ENCODE measurements at regions not wholly inside any gene's neighbourhood (a gene's known extent, or its start where the extent isn't known, plus 50 kb on each side); places are given as distances from the start of the nearest gene placed in this dataset.
"Not testable (repeated sequence)": the region's sequence is repeated elsewhere in the genome, so short reads cannot be mapped to it uniquely, and the experiment has no call there.

DNA sequence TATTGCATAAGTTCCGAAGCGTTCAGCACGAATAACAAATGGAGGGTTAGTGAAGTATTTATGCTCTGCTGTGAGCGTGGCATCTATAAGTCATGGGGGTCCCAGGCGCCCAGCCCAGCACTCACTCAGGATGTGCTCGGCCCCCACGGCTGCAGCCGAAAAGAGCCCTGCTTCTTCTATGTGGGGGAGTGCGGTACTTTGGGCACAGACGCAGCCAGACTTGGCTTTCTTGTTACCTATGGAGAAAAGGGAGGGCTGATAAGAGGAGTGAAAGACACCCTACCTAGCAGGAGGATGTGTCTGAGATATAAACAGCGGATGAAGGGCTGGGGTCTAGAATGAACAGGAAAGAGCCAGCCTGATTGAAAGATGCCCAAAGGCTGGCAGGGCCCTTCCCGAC lies 51.4 kb downstream of the MRPL36 start:
- no peak for DNase-seq

DNA sequence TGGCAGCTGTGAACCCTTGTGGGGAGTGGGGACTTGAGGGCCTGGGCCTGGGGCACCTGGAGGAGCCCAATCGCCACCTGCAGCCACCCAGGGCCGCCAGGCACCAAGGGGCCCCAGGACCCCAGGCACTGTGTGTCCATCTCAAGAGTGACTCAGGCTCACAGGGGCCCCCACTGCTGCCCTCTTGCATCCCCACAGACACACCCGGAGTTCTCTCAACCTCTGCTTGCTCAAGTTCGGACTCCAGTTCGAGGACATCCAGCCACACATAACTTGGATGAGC lies 51.9 kb downstream of the MRPL36 start:
- no peak for DNase-seq

DNA sequence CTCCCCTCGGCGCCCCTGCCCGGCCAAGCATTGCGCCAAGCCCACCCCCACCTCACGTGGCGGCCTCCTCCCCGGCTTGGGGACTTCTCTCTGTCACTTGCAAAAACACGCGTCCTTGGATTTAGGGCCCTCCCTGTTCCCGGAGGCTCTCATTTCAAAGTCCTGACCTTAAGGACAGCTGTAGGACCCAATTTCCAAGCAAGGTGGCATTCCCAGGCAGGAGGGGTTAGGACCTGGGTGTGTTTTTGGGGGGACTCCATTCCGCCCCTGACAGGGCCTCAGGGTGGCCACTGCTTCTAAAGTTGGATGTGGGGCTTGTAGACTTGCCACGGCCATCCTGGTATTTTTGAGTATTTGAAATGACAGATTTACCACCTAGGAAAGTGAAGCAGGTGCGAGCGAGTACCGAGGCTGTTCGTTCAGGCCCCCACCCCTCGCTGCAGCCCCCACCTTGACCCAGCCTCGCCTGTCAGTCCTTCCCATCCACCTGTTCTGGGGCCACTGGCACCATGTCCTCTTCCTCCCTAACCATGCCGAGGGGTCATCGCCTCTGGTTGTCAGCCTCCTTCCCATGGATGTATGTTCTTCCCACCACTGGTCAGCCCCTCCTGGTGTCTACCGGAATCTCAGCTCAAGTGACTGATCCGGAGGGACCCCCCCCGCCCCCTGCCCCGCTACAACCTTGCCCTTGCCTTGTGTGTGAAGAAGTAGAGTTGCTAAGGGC lies 52.4 kb downstream of the MRPL36 start:
- no peak for DNase-seq

DNA sequence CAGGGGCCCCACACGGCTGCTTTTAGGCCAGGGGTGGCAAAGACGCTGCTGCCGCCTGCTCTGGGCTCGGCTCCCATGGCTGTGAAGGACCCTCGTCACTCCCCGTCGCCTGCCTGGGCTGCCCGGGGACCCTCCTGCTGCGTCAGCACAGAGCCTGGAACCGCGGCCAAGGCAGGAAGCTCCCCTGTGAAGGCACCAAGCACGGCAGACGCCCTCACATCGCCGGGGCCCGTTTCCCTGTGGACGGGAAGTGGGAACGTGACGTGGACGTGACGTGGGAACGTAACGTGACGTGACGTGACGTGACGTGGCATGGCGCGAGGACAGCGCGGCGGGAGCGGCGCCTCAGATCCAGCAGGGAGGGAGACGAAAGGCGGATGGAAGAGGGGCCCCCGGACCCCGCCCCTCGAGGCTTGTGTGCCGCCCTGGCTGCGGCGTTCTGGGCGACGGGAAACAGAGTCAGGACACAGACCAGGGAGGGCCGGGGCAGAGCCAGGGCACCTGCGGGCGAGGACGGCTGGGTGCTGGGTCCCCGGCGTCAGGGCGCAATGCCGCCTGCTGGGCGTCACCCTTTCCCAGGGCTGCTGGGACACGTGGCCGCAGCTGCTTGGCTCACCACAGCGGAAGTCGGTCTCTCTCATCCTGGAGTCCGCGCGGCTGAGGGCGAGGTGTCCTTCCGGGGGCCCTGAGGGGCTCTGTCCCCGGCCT lies 53.1 kb downstream of the MRPL36 start:
- no peak for DNase-seq

DNA sequence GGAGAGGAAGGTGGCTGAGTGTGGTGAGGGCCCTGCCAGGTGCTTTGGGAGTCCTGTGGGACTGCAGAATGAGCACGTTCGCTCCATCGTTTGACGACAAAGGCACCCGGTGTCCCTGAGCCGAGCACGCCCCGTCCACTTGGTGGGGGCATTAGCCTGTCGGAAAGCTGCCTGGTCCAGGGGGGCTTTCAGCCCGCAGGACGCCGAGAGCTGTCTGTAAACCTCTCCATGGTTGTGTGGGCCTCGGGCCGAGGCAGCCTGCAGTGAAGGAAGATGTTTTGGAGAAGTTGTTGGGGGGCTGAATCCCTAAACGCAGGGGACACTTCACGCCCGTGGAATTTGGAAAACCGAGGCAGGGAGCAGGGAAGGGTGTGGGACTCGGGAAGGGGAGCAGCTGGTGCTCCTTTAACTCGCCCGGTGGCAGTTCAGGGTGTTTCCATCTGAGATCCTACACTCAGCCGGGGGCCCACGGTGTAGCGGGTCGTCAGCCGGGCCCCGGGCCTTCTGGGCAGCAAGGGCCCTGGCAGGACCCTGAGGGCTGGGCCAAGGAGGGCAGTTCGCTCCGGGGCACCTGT lies 53.8 kb downstream of the MRPL36 start:
- no peak for DNase-seq

DNA sequence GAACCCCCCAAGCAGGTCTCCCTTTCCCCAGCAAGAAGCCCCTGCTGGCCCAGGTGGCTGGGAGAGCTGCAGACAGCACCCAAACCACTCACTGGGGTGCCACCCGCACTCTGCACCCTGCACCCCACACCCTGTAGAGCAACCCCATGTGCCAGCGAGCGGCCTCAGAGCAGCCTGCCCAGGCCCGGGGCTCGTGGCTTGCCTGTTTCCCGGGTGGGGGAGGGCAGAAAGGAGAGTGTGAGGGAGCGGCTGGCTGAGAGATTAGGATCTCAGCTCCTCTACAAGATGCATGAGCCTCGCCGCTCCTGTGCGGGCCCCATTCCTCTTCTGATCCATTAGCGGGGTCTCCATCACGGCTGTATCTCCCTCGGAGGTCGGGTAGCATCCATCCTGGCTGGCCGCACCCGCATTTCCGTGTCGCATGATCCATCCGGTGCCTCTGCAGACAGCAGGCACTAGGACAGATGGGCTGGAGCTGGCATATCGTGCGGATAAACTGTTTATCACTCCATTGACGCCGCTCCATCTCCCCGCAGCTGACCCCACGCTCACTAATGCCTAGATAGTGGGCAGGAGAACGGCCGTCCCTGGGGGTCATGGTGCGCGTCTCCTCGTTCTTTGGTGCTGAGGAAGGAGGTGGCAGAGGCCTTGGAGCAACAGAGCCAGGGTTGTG lies 54.4 kb downstream of the MRPL36 start:
- DNase-seq: no peak

DNA sequence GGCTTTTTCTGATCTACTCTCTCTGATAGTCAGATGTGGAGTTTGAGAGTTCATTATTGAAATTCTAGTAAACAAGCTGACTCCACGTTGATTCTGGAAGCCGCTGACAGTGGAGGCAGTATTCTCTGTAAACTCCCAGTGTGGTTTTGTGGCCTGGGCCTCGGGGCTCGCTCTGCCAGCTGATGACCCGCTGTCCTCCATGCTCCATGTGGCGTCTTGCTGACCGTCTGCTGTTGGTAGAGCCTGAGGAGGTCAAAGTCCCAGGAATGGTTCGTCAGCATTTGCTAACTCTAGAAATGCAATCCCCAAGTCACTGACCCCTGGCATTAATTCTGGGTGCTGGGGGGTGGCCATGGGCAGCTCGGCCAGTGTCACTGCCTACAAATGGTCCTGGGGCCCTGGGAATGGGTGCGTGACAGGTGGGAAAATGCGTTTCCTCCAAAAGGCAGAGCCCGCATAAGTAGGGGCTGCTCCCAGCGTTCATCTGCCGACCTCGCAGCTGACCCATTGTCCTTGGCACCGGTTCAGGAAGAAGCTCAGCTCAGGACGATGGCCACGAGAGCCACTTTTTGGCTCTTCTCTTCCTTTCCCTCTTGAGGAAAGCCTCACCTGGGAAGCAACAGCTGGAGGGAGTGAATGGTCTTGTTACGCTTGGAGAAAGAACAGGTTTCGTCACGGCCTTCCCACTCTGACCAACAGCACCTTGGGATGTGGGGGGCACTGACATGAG lies 55.1 kb downstream of the MRPL36 start:
- no peak for DNase-seq

DNA sequence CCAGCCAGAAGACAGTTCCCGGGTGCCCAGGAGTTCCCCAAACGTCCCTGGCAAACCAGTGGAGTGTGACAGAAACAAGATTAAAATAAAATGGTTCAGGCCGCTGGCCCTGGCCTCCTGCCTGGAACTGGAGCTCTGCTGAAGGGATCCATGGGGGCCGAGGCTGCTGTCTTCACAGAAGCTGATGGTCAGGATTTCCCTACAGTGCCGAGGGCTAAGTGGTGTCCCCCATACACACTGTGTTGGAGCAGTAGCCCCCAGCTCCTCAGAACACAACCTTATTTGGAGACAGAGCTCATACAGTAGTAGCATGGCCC lies 55.9 kb downstream of the MRPL36 start:
- DNase-seq: no peak

DNA sequence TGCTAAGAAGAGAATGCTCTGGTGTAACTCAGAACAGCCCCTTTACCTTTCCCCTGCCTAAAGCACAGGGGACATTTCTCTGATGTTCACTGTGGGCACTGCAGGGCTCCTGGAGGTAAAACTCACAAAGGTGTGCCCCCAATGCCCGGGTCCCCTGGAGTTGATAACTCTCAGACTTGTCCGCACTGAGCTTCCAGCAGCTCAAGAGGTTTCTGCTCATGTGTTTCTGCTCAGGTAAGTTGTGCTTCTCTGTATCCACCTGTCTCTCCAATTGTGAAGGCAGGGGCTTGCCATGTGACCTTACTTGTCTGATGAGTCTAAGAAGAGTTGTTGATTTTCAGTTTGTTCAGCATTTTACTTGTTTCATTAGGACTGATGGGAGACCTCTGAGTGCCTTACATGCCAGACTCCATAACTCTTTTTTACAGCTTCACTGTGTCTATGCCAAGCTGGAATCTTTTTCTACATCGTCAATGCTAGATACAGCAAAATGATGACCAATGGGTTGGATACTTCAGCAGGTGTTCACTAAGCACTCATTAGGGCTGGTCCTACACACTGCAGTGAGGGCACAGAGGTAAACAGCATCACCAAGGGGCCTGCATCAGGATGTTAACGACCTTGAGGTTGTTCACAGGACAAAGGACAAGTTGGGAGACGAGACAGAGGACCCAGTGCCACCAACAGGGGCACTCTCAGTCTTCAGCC lies 56.4 kb downstream of the MRPL36 start:
- DNase-seq: no peak

DNA sequence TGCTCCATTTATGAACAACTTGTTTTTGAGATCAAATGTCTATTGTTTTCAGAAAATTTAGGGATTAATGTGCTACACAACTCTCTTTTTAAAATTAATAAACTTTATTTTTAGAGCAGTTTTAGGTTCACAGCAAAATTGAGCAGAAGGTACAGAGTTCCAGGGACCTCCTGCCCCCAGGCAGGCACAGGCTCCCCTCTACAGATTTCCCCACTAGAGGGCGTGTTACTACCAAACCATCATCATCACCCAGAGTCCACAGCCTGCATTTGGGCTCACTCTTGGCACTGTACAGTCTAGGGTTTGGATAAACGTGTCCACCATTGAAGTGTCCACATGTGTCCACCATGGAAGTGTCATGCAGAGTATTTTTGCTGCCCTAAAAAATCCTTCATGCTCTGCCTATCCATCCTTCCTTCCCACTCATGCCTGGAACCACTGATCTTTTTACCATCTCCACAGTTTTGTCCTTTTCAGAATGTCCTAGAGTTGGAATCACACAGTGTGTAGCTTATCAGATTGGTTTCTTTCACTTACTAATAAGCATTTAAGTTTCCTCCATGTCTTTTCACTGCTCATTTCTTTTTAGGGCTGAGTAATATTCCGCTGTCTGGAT lies 61.7 kb downstream of the MRPL36 start:
- DNase-seq: no peak

DNA sequence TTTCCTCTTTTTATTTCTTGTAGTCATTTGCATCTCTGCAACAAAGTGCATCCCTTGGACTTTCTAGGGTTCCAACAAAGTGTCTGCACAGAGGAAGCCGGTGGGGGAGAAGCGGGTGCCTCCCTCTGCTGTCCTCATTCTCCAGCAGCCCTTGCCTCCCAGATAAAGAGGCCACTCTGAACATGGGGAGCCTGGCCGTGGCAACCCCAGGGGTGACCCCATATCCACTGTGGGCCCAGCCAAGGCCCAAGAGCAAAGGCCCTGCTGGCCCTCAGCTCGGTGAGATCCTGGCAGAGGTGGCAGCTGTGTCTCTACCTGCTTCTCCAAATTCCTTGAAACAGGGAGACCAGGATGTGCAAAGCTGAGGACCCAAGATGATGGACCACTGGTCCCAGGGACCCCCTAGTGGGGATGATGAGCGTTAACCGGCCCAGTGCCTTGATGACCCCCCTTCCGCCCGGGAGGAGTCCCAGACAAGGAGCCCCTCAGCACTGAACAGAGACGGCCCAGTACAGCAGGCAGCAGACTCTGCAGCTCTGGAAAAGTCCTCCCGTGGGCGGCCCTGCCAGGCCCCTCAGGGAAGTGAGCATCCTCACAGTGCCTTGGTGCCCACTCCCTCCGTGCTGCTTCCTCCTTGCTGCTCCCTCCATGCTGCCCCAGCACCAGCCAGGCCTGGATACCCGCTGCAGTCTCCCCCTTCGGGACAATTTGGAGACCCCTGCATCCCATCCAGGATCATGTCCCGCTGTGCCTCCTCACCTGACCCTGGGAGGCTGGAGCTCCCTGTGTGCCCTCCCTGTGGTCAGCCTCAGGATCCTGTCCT lies 62.5 kb downstream of the MRPL36 start:
- no peak for DNase-seq

DNA sequence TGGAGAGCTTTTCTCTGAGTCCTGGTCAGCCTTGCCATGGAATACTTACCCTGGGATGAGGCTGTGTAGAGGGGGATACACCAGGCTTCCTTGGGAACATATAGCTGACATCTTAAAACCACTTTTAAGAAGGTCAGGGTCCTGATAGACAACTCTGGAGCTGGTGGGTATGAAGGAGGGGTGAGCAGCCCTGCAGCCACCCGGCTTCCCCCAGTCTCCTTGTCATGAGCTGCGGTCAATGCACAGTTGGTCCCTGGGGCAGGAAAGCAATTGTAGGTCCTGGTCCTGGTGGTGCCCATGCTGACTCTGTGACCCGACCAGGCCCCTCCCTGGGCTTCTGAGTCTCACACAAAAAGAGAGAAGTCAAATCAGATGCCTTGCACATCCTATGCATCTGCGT lies 63.6 kb downstream of the MRPL36 start:
- no peak for DNase-seq

DNA sequence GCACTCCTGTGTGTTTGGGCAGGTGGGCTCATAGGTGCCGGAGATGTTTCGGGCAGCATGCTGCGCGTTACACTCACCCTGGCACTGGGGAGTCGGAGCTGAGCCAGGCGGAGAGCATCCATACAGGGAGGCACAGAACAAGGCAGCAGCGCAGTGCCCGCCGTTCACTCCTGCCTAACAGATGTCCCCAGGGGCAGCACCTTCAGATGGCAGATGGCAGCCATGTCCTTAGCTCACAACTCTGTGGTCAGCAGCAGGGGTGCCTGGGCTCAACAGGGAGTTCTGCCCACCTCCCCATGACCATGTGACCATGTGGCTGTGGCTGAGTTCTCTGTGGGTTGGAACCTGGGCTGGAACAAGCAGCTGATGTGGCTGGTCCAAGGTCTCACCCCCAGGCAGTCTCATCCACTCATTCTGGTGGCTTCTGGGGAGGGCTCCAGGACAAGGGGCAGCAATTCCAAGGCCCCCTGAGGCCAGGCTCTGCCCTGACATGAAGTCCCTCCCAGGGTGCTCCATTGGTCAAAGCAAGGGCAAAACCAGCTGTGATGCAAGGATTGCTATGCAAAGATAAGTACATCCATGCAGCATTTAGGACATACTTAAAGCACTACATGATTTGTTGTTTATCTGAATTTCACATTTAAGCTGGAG lies 64.2 kb downstream of the MRPL36 start:
- DNase-seq: no peak

DNA sequence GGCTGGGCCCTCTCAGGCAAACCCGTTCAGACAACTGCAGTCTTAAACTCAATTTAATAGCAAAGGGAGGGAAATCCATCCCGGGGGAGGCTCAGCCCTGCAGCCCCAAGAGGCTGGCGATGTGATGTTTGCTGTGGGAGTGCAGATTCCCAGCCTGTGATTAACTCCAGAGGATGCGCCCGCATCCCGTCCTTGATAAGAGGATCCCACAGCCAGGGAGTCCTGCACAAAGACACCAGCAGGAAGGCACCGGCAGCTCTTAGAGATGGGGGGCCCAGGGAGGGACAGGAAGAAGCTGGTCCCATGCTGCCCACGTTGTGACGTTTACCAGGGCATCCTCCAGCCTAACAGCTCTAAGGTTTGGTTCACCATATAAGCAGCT lies 64.7 kb downstream of the MRPL36 start:
- DNase-seq: no peak

DNA sequence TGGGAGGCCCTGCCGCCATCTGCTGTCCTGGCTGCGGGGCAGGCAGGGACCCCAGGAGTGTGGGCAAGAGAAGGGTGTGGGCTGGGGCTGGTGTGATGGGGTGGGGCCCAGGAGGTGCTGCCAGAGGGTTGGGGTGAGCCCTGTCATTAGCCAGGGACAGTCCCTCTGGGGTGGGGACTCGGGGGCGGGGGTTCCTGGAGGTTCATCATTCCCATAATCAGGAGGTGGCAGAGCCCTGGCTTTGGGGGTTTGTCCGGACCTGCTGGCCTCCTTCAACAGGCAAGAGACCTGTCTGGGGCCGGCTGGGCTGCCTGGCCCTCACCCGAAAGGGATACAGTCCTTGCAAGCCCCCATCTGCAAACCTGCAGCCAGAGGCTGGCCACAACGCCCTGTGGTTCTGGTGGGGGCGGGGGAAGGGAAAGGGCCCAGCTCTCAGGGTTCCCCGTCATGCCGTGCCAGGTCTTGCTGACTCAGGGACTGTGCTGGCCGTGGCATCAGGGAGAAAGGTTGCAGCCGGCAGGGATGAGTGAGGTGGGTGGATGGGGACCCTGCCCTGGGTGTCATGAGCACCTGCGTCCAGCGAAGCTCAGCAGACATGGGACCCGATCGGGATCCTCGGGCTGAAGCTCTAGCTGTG lies 65.2 kb downstream of the MRPL36 start:
- no peak for DNase-seq

DNA sequence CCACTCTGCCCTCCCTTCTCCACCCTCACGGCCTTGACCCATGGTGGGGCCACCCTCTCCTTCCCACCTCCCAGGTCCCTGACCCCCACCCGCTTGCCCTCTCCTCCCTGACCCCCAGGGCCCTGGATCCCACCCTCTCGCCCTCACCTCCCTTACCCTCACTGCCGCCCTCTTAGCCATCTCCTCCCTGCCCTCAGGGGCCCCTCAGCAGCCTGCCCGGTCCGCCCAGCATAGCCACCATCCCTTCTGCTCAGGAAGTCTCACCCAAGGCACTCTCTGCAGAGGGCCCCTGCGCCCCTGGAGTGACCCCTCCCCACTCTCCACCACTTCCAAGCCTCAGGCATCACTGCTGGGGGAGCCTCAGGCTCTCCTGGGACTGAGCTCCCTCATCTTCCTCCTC lies 66.3 kb downstream of the MRPL36 start:
- DNase-seq: no peak

DNA sequence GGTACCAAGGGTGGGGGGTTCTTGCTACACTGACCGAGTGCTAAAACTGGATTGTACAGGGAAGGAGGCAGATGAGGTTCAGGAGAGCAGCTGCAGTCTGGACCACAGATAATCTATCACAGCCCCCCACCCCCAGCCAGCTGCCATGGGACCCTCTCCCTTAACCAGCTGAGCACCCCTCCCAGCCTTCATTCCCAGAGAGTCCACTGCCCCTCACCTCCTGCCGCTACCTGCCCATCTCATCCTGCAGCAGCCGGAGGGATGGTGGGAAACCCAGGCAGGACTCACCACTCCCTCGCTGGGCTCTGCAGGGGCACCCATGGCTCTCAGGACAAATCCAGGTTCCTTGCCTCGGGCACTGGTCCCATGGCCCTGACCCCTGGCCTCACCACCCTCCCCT lies 66.7 kb downstream of the MRPL36 start:
- no peak for DNase-seq

DNA sequence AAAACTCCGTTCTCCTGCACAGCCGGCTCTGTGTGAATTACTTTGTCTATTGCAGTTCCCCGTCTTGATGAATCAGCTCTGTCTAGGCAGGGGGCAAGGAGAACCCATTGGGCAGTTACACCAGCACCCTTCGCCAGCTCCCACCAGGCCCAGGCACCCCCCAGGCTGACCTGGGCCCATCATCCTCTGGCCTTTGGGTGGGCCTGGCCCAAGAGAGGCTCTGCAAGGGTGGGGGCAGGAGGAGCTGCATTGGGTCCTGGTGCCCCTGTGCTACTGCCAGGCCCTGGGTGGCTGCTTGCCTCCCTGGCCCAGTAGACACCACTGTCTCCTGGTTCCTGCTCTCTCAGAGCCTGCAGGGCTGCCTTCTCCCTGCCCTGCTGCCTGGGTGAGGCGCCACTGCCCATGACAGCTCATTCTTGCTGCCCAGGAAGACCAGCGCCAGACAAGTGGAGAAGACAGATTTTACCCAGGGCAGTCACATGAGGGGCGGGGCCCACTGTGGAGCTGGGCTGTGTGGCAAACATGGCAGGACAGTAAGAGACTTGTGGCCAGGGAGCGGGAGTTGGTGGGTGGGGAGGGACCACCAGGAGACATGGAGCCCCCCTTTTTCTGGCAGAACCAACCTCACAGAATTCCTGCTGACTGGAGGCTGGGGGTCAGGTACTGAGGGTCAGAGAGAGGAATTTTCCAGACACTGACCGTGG lies 67.2 kb downstream of the MRPL36 start:
- DNase-seq: no peak

DNA sequence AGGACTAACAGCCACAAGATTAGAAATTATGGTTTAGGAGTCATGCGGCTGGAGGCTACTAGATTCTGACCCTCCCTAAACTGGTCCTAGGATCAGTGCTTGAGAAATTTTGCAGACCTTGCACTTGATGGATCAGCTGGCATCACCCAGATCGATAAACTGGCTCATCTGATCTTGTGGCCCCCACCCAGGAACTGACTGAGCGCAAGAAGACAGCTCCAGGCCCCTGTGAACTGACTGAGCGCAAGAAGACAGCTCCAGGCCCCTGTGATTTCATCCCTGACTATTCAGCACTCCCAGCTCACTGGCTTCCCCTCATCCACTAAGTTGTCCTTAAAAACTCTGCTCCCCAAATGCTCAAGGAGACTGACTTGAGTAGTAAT lies 67.8 kb downstream of the MRPL36 start:
- DNase-seq: not testable (repeated sequence)

DNA sequence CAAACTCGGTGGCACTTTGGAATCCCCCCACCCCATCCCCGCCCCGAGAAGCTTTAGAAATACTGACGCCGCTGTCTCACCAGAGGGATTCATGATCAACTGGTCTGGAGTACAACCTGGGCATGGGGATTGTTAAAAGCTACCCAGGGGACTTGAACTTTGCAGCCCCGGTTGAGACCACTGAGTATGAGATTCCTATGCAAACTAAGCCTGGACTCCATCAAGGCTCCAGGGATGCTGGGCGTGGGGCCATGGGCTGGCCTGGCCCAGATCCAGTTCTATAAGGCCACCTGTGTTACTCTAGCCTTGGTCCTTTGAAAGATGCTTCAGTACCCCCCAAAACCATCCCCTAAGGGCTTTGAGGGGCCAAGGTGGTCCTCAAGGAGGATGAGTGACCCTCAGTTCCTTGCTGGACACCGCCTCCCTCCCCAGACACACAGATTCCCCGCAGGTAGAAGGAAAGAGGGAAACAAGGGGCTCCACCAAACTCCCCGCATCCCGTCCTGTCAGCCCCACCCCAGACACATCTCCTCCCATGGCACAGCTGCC lies 68.5 kb downstream of the MRPL36 start:
- DNase-seq: no peak

Data from MV-4-11 (cell line).